DND-41 (cell line): ENCODE measurements at regions not wholly inside any gene's neighbourhood (a gene's known extent, or its start where the extent isn't known, plus 50 kb on each side); places are given as distances from the start of the nearest gene placed in this dataset.

Experiments
- EZH2 ChIP-seq: IDR thresholded peaks from 3 replicates; pipeline ENCODE4 v1.6.1; 2012; ENCODE audit warnings: borderline replicate concordance, low read depth, mild to moderate bottlenecking, moderate library complexity, low read length, inconsistent platforms; ENCODE audit not compliant: severe bottlenecking
- TF ChIP-seq, protein P1 (sequence below): IDR thresholded peaks from 2 replicates; pipeline ENCODE4 v1.5.1; 2012; ENCODE audit warnings: borderline replicate concordance, low read length, moderate library complexity, mild to moderate bottlenecking; ENCODE audit not compliant: poor library complexity, severe bottlenecking; ENCODE audit errors: extremely low read depth

DNA sequence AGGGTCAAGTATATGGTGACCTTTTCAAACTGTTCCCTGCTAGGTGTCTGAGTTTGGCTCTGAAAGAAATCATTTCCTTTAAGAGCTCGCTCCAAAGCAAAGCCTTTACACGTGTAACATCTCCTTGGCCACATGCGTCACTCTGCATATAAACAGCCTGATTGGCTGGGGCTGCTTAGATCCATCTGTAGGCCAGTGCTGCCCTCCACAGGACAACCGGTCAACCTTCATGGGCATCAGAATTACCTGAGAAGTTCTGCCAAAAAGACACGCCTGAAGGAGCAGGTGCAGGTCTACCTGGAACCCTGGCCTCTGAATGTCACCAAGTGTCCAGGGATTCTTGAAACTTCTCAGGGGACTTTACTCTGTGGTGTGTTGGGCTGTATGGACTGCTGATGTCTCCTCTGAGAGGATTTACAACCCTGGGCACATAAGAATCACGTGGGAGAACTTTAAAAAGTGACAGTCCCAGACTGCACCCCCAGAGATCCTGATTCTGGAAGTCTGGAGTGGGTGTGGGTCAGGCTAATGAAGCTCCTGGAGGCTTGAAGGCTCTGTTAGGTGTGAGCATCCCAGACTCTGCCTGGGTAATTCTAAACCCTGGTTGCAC, 497.6 kb downstream of the GADD45G start:
- TF ChIP-seq, protein P1, sequence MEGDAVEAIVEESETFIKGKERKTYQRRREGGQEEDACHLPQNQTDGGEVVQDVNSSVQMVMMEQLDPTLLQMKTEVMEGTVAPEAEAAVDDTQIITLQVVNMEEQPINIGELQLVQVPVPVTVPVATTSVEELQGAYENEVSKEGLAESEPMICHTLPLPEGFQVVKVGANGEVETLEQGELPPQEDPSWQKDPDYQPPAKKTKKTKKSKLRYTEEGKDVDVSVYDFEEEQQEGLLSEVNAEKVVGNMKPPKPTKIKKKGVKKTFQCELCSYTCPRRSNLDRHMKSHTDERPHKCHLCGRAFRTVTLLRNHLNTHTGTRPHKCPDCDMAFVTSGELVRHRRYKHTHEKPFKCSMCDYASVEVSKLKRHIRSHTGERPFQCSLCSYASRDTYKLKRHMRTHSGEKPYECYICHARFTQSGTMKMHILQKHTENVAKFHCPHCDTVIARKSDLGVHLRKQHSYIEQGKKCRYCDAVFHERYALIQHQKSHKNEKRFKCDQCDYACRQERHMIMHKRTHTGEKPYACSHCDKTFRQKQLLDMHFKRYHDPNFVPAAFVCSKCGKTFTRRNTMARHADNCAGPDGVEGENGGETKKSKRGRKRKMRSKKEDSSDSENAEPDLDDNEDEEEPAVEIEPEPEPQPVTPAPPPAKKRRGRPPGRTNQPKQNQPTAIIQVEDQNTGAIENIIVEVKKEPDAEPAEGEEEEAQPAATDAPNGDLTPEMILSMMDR, result peak; percentile 68
- TF ChIP-seq EZH2, result no peak
